B cell (primary cell): ENCODE measurements at regions not wholly inside any gene's neighbourhood (a gene's known extent, or its start where the extent isn't known, plus 50 kb on each side); places are given as distances from the start of the nearest gene placed in this dataset.

ENCODE experiments used
- ATAC-seq: fragments of 200-7000 bp; cut with Tn5 transposase; one replicate; pipeline ENCODE4 v1.10.0; 2021; ENCODE audit warnings: low read depth, mild to moderate bottlenecking, moderate number of reproducible peaks, moderate library complexity
- CTCF ChIA-PET: fragments of 350-600 bp; sonication (Branson Sonifier 250); formaldehyde crosslinking; loops from one replicate; lab custom pipeline; 2021; ENCODE audit warnings: antibody characterized with exemption, inconsistent platforms; lab: Charles Lee
- POLR2A ChIA-PET: fragments of 350-600 bp; sonication (Branson Sonifier 250); formaldehyde crosslinking; loops from one replicate; lab custom pipeline; 2021; ENCODE audit warnings: antibody characterized with exemption; lab: Charles Lee
- DNase-seq: peaks from one replicate; pipeline ENCODE4 v3.0.0; 2013
- H2AFZ ChIP-seq: 2 replicates; pipeline ENCODE4 v1.6.1; 2012; ENCODE audit warnings: mild to moderate bottlenecking, low read depth, low read length; ENCODE audit not compliant: insufficient read depth, poor library complexity, severe bottlenecking
- H3K27ac ChIP-seq, 2 donors: 1 replicate in 1 of 2; 2 replicates in 1 of 2; pipeline ENCODE4 v1.5.1; 2012 to 2013; ENCODE audit warnings: low read length in 2 of 2, mild to moderate bottlenecking in 2 of 2, moderate library complexity in 1 of 2
- H3K27me3 ChIP-seq, 4 experiments: fragments of 200-600 bp in 1 of 4; sonication (generic) in 1 of 4; replicated peaks in 1 of 4; 1 replicate in 2 of 4; 2 replicates in 2 of 4; pipeline versions ENCODE4 v1.6.1 to v1.7.0; 2013 to 2016; ENCODE audit warnings: low read length in 3 of 4, mild to moderate bottlenecking in 2 of 4, mixed read lengths in 1 of 4, moderate library complexity in 1 of 4; ENCODE audit not compliant: insufficient read depth in 4 of 4, control insufficient read depth in 3 of 4; ENCODE audit errors: control extremely low read depth in 1 of 4
- H3K36me3 ChIP-seq, 2 experiments: replicated peaks in 1 of 2; 1 replicate in 1 of 2; 2 replicates in 1 of 2; pipeline versions ENCODE4 v1.6.1 to v1.7.1; 2013; ENCODE audit warnings: low read length in 1 of 2; ENCODE audit not compliant: insufficient read depth in 2 of 2, control insufficient read depth in 1 of 2; ENCODE audit errors: control extremely low read depth in 1 of 2, extremely low read depth in 1 of 2
- H3K4me1 ChIP-seq, 2 donors: fragments of 200-600 bp in 1 of 2; sonication (generic) in 1 of 2; 1 replicate in 1 of 2; 2 replicates in 1 of 2; pipeline versions ENCODE4 v1.5.1 to v1.6.1; 2013 to 2017; ENCODE audit warnings: low read length in 2 of 2; ENCODE audit not compliant: control insufficient read depth in 2 of 2, insufficient read depth in 2 of 2
- H3K4me2 ChIP-seq: replicated peaks from 2 replicates; pipeline ENCODE3; 2012; ENCODE audit warnings: mild to moderate bottlenecking, low read depth, low read length; ENCODE audit not compliant: poor library complexity, severe bottlenecking
- H3K4me3 ChIP-seq, 5 experiments: fragments of 200-600 bp in 1 of 5; sonication (generic) in 1 of 5; 1 replicate in 3 of 5; 2 replicates in 2 of 5; pipeline versions ENCODE4 v1.5.1 to v1.7.0; 2011 to 2016; ENCODE audit warnings: low read length in 4 of 5, mild to moderate bottlenecking in 4 of 5, low read depth in 2 of 5, control low read depth in 1 of 5, moderate library complexity in 1 of 5; ENCODE audit not compliant: insufficient read depth in 1 of 5; ENCODE audit errors: control extremely low read depth in 1 of 5, extremely low read depth in 1 of 5
- H3K79me2 ChIP-seq: fragments of 200-600 bp; sonication (generic); one replicate; pipeline ENCODE4 v1.6.0; 2016; ENCODE audit warnings: low read length; ENCODE audit not compliant: control insufficient read depth, insufficient read depth
- H3K9ac ChIP-seq: fragments of 200-600 bp; sonication (generic); 2 replicates; pipeline ENCODE4 v1.6.1; 2017; ENCODE audit warnings: mild to moderate bottlenecking, low read length, moderate library complexity
- H3K9me3 ChIP-seq, 3 donors: one replicate each; pipeline versions ENCODE4 v1.6.1 to v1.7.1; 2013; ENCODE audit warnings: low read length in 2 of 3; ENCODE audit not compliant: control insufficient read depth in 2 of 3, insufficient read depth in 1 of 3; ENCODE audit errors: control extremely low read depth in 1 of 3
- H4K20me1 ChIP-seq: 2 replicates; pipeline ENCODE4 v1.6.0; 2012; ENCODE audit warnings: mild to moderate bottlenecking, low read length; ENCODE audit not compliant: insufficient read depth, control insufficient read depth, poor library complexity, severe bottlenecking
- H3K27ac Mint-ChIP-seq: one replicate; pipeline ENCODE4 v1.8.0; 2021; ENCODE audit warnings: mixed read lengths
- H3K27me3 Mint-ChIP-seq: one replicate; pipeline ENCODE4 v1.8.0; 2021; ENCODE audit warnings: mixed read lengths
- H3K4me1 Mint-ChIP-seq: one replicate; pipeline ENCODE4 v1.8.0; 2021; ENCODE audit warnings: mixed read lengths
- H3K4me3 Mint-ChIP-seq: one replicate; pipeline ENCODE4 v1.8.0; 2021; ENCODE audit warnings: mixed read lengths
- H3K9me3 Mint-ChIP-seq: one replicate; pipeline ENCODE4 v1.8.0; 2022; ENCODE audit warnings: mixed read lengths; ENCODE audit not compliant: insufficient read depth
- EZH2 ChIP-seq: IDR thresholded peaks from 2 replicates; pipeline ENCODE4 v1.6.1; 2012; ENCODE audit warnings: borderline replicate concordance, low read depth, mild to moderate bottlenecking, moderate library complexity, low read length; ENCODE audit not compliant: insufficient read depth, poor library complexity, severe bottlenecking
- whole genome bisulfite sequencing: methylation state at CpG from one replicate; pipeline ENCODE4 v1.1.5; 2013; ENCODE audit warnings: missing lambda C conversion rate; ENCODE audit not compliant: insufficient coverage; 5-methylcytosine and 5-hydroxymethylcytosine counted together
- intact Hi-C: fragments of 100-400 bp; cut with micrococcal nuclease; formaldehyde crosslinking; loops from one replicate; pipeline ENCODE4 v1.10.0; 2022
- TF ChIP-seq, protein P1 (sequence below): fragments of 200-600 bp; IDR thresholded peaks from one replicate; pipeline ENCODE4 v1.8.0; 2022; ENCODE audit warnings: antibody characterized with exemption, mild to moderate bottlenecking

DNA sequence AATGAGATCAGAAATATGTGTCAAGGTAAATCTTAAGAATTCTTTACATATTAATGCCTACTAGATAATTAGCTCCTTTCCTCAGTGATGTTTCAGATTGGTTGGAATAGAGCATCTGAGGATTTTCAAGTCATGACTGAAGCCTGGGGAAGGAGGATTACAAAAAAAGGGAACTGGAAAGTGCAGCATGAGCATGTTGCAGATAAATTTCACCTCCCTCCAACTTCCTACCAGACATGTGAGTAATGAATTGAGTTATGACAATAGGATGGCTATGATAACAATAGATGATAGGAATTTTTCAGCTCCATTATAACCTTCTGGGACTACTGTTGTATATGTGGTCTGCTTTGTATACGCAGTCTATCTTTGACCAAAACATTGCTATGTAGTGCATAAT is 104.2 kb upstream of the RAB18 start:
- Histone ChIP-seq H3K4me1 (no peaks in the 10 kb centered on the region), H3K4me3 (no peak overlapping the region), H3K79me2 (no peaks in the 10 kb centered on the region), H3K9me3 (no peaks in the 10 kb centered on the region), H3K27ac (no peak overlapping the region), H3K36me3 (no peaks in the 10 kb centered on the region), H4K20me1 (no peaks in the 10 kb centered on the region), H2AFZ (no peak overlapping the region), H3K27me3 (no peaks in the 10 kb centered on the region), H3K9ac (no peak overlapping the region), H3K4me2 (no peak overlapping the region)
- intact Hi-C loops: no loop called here
- no peak overlapping the region for H3K4me3 Mint-ChIP-seq
- POLR2A ChIA-PET: no interaction called here
- TF ChIP-seq, protein P1, sequence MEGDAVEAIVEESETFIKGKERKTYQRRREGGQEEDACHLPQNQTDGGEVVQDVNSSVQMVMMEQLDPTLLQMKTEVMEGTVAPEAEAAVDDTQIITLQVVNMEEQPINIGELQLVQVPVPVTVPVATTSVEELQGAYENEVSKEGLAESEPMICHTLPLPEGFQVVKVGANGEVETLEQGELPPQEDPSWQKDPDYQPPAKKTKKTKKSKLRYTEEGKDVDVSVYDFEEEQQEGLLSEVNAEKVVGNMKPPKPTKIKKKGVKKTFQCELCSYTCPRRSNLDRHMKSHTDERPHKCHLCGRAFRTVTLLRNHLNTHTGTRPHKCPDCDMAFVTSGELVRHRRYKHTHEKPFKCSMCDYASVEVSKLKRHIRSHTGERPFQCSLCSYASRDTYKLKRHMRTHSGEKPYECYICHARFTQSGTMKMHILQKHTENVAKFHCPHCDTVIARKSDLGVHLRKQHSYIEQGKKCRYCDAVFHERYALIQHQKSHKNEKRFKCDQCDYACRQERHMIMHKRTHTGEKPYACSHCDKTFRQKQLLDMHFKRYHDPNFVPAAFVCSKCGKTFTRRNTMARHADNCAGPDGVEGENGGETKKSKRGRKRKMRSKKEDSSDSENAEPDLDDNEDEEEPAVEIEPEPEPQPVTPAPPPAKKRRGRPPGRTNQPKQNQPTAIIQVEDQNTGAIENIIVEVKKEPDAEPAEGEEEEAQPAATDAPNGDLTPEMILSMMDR: no peak
- TF ChIP-seq EZH2: no peak
- ATAC-seq (no peak), DNase-seq (no peak)
- no peaks in the 10 kb centered on the region for H3K9me3 Mint-ChIP-seq
- no peak overlapping the region for H3K27ac Mint-ChIP-seq
- CTCF ChIA-PET: interaction anchor here (0.5 kb wide), 1 partner anchor 982 kb away, joined by 3 read pairs; no protein-coding TSS in a partner anchor
- no peaks in the 10 kb centered on the region for H3K4me1 Mint-ChIP-seq
- H3K27me3 Mint-ChIP-seq: peaks cover 10% of the 10 kb centered on the region
- no CpG with 5 or more reads among the region's 1 CpG for WGBS

DNA sequence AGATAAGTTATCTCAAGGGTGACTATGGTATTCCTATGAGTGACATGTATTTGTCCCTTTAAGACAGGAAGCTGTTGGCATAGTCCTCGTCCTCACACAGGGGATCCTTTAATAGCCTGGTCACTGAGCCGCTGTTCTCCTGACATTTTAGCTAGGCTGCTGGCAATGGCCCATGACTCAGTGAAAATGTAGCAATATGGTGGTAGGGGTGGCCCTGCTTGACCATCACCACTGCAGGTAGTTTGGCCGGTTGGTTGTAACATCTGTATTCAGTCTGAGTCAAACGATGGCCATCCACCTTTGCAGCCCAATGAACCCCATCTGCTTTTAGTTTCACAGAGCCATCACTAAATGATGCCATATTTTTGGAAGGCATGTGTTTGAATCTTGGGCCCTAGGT is 110.1 kb upstream of the RAB18 start:
- H3K4me1 Mint-ChIP-seq: no peaks in the 10 kb centered on the region
- TF ChIP-seq, protein P1: no peak
- TF ChIP-seq EZH2: no peak
- CTCF ChIA-PET: no interaction called here
- Histone ChIP-seq H3K9ac (no peak overlapping the region), H4K20me1 (no peaks in the 10 kb centered on the region), H3K4me1 (no peaks in the 10 kb centered on the region), H3K27me3 (no peaks in the 10 kb centered on the region), H3K4me2 (no peak overlapping the region), H3K36me3 (no peaks in the 10 kb centered on the region), H3K9me3 (peaks cover 0 to 5% (median 0%) of the 10 kb centered on the region in 3 donors), H3K79me2 (no peaks in the 10 kb centered on the region), H2AFZ (no peak overlapping the region), H3K4me3 (no peak overlapping the region), H3K27ac (no peak overlapping the region)
- WGBS: 90% methylated on average over 3 of the region's 4 CpGs
- peaks cover 31% of the 10 kb centered on the region for H3K27me3 Mint-ChIP-seq
- H3K4me3 Mint-ChIP-seq: no peak overlapping the region
- ATAC-seq (no peak), DNase-seq (no peak)
- H3K27ac Mint-ChIP-seq: no peak overlapping the region
- intact Hi-C loops: no loop called here
- POLR2A ChIA-PET: no interaction called here
- H3K9me3 Mint-ChIP-seq: peaks cover 3% of the 10 kb centered on the region
